ENCODE measurements at regions not wholly inside any gene's neighbourhood (a gene's known extent, or its start where the extent isn't known, plus 50 kb on each side); places are given as distances from the start of the nearest gene placed in this dataset.

- no peak for DNase-seq (ENCODE audit: low read depth)
- H3K4me3 ChIP-seq (ENCODE audit: low read depth, low read length), result no peak overlapping the region
- TF ChIP-seq CTCF (IDR thresholded peaks at IDR 0.05; ENCODE audit: low read depth, low read length, missing control alignments), result no peak
Measured at GRCh38 chr1:244209955-244210354, 158.9 kb downstream of the ZBTB18 start.

GRCh38 chr1:244210884-244211558 is 159.9 kb downstream of the ZBTB18 start:
- no peak for DNase-seq (ENCODE audit: low read depth)
- TF ChIP-seq CTCF (IDR thresholded peaks at IDR 0.05; ENCODE audit: low read depth, low read length, missing control alignments), result peak; percentile 48
- H3K4me3 ChIP-seq (ENCODE audit: low read depth, low read length), result no peak overlapping the region

- TF ChIP-seq CTCF (IDR thresholded peaks at IDR 0.05; ENCODE audit: low read depth, low read length, missing control alignments), result no peak
- no peak for DNase-seq (ENCODE audit: low read depth)
Measured at GRCh38 chr1:244211559-244211944, 160.5 kb downstream of the ZBTB18 start.

GRCh38 chr1:244212219-244212618 is 161.1 kb downstream of the ZBTB18 start:
- DNase-seq (ENCODE audit: low read depth), result no peak
- no peak for TF ChIP-seq CTCF (IDR thresholded peaks at IDR 0.05; ENCODE audit: low read depth, low read length, missing control alignments)
- no peak overlapping the region for H3K4me3 ChIP-seq (ENCODE audit: low read depth, low read length)

More at GRCh38 chr1:244211559-244211944, 160.5 kb downstream of the ZBTB18 start:
- H3K4me3 ChIP-seq (ENCODE audit: low read depth, low read length), result no peak overlapping the region

GRCh38 chr1:244212797-244213475 is 161.9 kb downstream of the ZBTB18 start:
- no peak overlapping the region for H3K4me3 ChIP-seq (ENCODE audit: low read depth, low read length)
- DNase-seq (ENCODE audit: low read depth), result no peak
- no peak for TF ChIP-seq CTCF (IDR thresholded peaks at IDR 0.05; ENCODE audit: low read depth, low read length, missing control alignments)

GRCh38 chr1:244214009-244214967 is 163.2 kb downstream of the ZBTB18 start:
- H3K4me3 ChIP-seq (ENCODE audit: low read depth, low read length), result no peak overlapping the region
- DNase-seq (ENCODE audit: low read depth), result no peak
- TF ChIP-seq CTCF (IDR thresholded peaks at IDR 0.05; ENCODE audit: low read depth, low read length, missing control alignments), result no peak
